Stimulated activated naive CD8-positive, alpha-beta T cell treated with anti-CD3 and anti-CD28 coated beads, Interleukin-15, Interleukin-2, amounts not matched to agents 100 ng/mL and 50 ng/mL, for 24 hours (primary cell): ENCODE measurements at regions not wholly inside any gene's neighbourhood (a gene's known extent, or its start where the extent isn't known, plus 50 kb on each side); places are given as distances from the start of the nearest gene placed in this dataset.
"Not testable (repeated sequence)": the region's sequence is repeated elsewhere in the genome, so short reads cannot be mapped to it uniquely, and the experiment has no call there.

Experiments used
- H3K27ac Mint-ChIP-seq: one replicate; pipeline ENCODE4 v1.8.0; 2021; ENCODE audit warnings: mild to moderate bottlenecking, mixed read lengths
- H3K27me3 Mint-ChIP-seq: one replicate; pipeline ENCODE4 v1.8.0; 2021; ENCODE audit warnings: mixed read lengths
- H3K36me3 Mint-ChIP-seq: one replicate; pipeline ENCODE4 v1.8.0; 2021; ENCODE audit warnings: low read depth, mixed read lengths
- H3K4me1 Mint-ChIP-seq: one replicate; pipeline ENCODE4 v1.8.0; 2021; ENCODE audit warnings: low read depth, mixed read lengths
- H3K4me3 Mint-ChIP-seq: one replicate; pipeline ENCODE4 v1.8.0; 2021; ENCODE audit warnings: mild to moderate bottlenecking, mixed read lengths
- H3K9me3 Mint-ChIP-seq: one replicate; pipeline ENCODE4 v1.8.0; 2021; ENCODE audit warnings: mixed read lengths

DNA sequence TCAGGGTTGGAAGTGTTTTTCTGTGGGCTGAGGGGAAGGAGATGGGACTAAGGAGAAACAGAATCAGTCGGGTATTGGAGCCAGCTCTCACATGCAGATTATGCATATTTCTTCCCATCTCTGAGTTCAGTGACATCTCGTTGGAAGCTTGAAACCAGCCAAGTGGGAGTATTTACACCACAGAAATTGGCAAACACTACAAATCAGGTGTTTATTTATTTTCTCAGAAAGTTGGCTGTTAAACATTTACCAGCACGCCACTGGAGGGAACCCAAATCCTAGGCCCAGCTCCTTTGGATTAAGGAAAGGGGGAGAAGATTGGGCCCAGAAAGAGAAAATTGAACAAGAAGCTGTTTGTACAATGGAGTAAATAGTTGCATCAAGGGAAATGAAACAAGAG, 72.1 kb upstream of the PITX1 start:
- no peaks in the 10 kb centered on the region for H3K36me3 Mint-ChIP-seq
- H3K9me3 Mint-ChIP-seq = no peaks in the 10 kb centered on the region
- H3K27ac Mint-ChIP-seq = no peak overlapping the region
- no peaks in the 10 kb centered on the region for H3K27me3 Mint-ChIP-seq
- H3K4me3 Mint-ChIP-seq = no peak overlapping the region
- no peaks in the 10 kb centered on the region for H3K4me1 Mint-ChIP-seq

- H3K27ac Mint-ChIP-seq = no peak overlapping the region
- H3K9me3 Mint-ChIP-seq = no peaks in the 10 kb centered on the region
- H3K4me1 Mint-ChIP-seq = no peaks in the 10 kb centered on the region
- H3K4me3 Mint-ChIP-seq = no peak overlapping the region
- H3K27me3 Mint-ChIP-seq = no peaks in the 10 kb centered on the region
- H3K36me3 Mint-ChIP-seq = no peaks in the 10 kb centered on the region
Measured at GRCh38 chr5:135105105-135105484, 71.1 kb upstream of the PITX1 start.

- no peaks in the 10 kb centered on the region for H3K27me3 Mint-ChIP-seq
- H3K4me1 Mint-ChIP-seq = no peaks in the 10 kb centered on the region
- no peaks in the 10 kb centered on the region for H3K36me3 Mint-ChIP-seq
- H3K4me3 Mint-ChIP-seq = no peak overlapping the region
- H3K27ac Mint-ChIP-seq = no peak overlapping the region
- H3K9me3 Mint-ChIP-seq = no peaks in the 10 kb centered on the region
Measured at GRCh38 chr5:135103575-135103853, 69.5 kb upstream of the PITX1 start.

DNA sequence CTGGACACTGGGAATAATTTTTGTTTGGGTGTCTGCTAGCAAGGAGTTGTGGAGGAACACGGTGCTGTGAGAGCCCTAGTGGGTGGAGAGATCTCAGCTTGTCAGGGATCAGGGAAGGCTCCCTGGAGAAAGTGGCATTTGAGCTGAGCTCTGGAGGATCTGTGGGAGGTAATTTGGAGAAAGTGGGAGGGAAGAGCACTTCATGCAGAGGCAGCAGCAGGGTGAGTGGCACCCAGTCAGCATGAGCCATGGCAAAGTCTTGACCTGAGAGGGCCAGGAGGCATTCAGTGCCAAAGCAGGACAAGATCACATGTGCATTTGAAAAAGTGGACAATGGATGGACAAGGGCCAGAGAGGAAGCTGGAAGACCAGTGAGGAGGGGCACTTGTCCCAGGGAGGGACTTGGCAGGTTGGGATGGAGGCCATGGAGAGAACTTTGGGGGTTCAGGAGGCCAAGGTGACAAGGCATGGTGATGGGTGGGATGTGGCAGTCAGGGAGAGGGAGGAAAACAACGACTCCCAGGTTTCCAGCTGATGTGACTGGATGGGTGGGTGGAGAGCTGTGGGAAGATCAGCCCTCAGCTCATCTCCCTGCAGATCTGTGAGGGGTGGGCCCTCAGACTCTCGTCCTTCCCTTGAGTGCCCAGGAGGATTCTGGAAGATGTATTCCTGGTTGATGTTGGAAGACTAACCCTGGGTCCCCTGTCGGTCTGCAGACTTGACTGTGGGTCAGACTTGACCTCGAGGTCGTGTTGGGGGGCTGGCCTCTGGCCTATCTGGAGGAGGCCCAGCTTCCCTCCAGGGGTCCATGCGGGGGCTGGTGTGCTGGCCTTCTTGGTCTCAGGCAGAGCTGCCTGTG, 68.9 kb upstream of the PITX1 start:
- no peaks in the 10 kb centered on the region for H3K4me1 Mint-ChIP-seq
- no peaks in the 10 kb centered on the region for H3K9me3 Mint-ChIP-seq
- no peak overlapping the region for H3K27ac Mint-ChIP-seq
- H3K4me3 Mint-ChIP-seq = no peak overlapping the region
- no peaks in the 10 kb centered on the region for H3K27me3 Mint-ChIP-seq
- H3K36me3 Mint-ChIP-seq = no peaks in the 10 kb centered on the region

DNA sequence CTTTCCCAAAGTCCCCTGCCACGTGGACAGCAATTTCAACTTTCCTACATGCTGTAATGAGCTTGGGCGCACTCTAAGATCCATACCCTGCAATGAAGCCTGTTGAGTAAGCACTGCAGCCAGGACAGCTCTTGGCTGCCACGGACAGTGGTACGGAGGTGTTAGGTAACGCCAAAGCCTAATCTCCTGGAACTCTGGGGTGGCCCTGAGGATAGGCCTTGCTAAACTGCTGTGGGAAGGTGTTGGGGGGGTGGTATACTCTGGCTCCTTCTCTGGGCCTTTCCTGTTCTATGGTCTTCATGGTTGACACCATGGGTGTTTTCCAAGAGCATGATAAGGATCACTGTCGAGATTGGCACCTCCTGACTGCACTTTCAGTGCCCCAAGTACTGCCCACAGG, 66.4 kb upstream of the PITX1 start:
- no peak overlapping the region for H3K27ac Mint-ChIP-seq
- H3K36me3 Mint-ChIP-seq = no peaks in the 10 kb centered on the region
- peaks cover 12% of the 10 kb centered on the region for H3K27me3 Mint-ChIP-seq
- no peak overlapping the region for H3K4me3 Mint-ChIP-seq
- H3K4me1 Mint-ChIP-seq = no peaks in the 10 kb centered on the region
- no peaks in the 10 kb centered on the region for H3K9me3 Mint-ChIP-seq

DNA sequence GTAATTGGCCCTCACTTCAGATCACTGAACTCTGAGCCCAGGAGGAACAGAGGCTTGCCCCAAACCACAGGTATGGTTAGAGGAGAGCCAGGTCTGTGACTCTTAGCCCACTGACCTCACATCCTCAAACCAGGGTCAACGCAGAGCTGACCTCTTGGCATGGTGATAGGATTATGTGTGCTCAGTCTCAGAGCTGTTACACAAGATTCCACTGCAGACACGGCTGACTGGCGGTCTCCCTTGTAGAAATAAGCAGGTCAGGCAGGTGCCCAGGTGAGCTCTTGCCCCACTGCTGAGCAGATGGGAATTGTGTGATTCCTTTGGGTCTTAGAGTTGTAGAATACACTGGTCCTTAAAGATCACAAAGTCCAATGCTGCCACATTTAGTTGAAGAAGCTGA, 66.0 kb upstream of the PITX1 start:
- no peak overlapping the region for H3K27ac Mint-ChIP-seq
- H3K4me1 Mint-ChIP-seq = no peaks in the 10 kb centered on the region

GRCh38 chr5:135097390-135097789, 63.4 kb upstream of the PITX1 start:
- Mint-ChIP-seq H3K4me1 (no peaks in the 10 kb centered on the region), H3K4me3 (no peak overlapping the region), H3K27ac (no peak overlapping the region), H3K36me3 (no peaks in the 10 kb centered on the region), H3K27me3 (peaks cover 12% of the 10 kb centered on the region), H3K9me3 (no peaks in the 10 kb centered on the region)

More for the DNA sequence above, 66.0 kb upstream of the PITX1 start:
- Mint-ChIP-seq H3K4me3 (no peak overlapping the region), H3K36me3 (no peaks in the 10 kb centered on the region), H3K9me3 (no peaks in the 10 kb centered on the region), H3K27me3 (peaks cover 12% of the 10 kb centered on the region)

- Mint-ChIP-seq H3K9me3 (no peaks in the 10 kb centered on the region), H3K27ac (no peak overlapping the region), H3K36me3 (no peaks in the 10 kb centered on the region), H3K27me3 (peaks cover 12% of the 10 kb centered on the region), H3K4me1 (no peaks in the 10 kb centered on the region), H3K4me3 (no peak overlapping the region)
Measured at GRCh38 chr5:135095871-135096270, 61.8 kb upstream of the PITX1 start.

GRCh38 chr5:135095052-135095715, 61.2 kb upstream of the PITX1 start:
- Mint-ChIP-seq H3K4me3 (no peak overlapping the region), H3K4me1 (no peaks in the 10 kb centered on the region)

DNA sequence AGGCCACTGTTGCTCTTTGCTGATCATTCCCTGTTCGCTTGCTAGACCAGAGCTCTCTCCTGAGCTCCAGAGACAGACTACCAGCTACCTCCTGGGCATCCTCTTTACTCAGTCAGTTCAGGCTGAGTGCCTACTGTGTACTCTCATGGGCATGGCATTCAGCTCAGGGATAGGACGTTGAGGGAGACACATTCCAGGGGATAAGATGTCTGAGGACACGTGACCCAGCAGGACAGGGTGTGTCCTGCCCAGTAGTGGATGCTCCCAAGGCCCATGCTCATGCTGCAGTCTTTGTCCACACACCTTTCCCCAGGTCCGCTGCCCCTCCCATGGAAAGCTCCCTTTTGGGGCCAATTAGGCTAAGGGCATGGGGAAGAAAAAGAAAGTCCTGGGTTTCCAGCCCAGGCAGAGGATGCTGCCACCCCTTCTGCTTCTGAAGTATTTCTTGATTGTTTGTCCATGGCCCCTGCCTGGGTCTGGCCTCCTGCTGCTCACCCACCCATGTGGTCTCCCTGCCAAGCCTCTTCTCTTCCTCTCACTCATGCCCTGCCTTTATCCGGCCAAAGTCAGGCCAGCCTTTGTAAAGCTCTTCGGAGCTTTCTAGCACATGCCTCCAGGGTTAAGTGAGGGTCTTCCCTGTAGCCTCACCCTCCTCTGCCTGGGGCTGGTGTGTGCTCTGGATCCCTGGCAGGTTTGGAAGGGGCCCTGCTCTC, 60.5 kb upstream of the PITX1 start:
- H3K4me3 Mint-ChIP-seq = no peak overlapping the region
- H3K4me1 Mint-ChIP-seq = no peaks in the 10 kb centered on the region
- H3K27ac Mint-ChIP-seq = no peak overlapping the region
- H3K36me3 Mint-ChIP-seq = no peaks in the 10 kb centered on the region
- no peaks in the 10 kb centered on the region for H3K9me3 Mint-ChIP-seq
- H3K27me3 Mint-ChIP-seq = peaks cover 12% of the 10 kb centered on the region

More at GRCh38 chr5:135095052-135095715, 61.2 kb upstream of the PITX1 start:
- Mint-ChIP-seq H3K27me3 (peaks cover 12% of the 10 kb centered on the region), H3K36me3 (no peaks in the 10 kb centered on the region), H3K27ac (no peak overlapping the region), H3K9me3 (no peaks in the 10 kb centered on the region)

DNA sequence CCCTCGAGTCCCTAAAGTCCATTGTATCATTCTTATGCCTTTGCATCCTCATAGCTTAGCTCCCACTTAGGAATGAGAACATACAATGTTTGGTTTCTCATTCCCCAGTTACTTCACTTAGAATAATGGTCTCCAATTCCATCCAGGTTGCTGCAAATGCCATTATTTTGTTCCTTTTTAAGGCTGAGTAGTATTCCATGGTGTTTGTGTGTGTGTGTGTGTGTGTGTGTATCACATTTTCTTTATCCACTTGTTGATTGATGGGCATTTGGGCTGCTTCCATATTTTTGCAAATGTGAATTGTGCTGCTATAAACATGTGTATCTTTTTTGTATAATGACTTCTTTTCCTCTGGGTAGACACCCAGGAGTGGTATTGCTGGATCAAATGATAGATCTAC, 59.5 kb upstream of the PITX1 start:
- peaks cover 17% of the 10 kb centered on the region for H3K27me3 Mint-ChIP-seq
- not testable (repeated sequence) for H3K36me3 Mint-ChIP-seq, H3K9me3 Mint-ChIP-seq, H3K4me1 Mint-ChIP-seq, H3K4me3 Mint-ChIP-seq, H3K27ac Mint-ChIP-seq

DNA sequence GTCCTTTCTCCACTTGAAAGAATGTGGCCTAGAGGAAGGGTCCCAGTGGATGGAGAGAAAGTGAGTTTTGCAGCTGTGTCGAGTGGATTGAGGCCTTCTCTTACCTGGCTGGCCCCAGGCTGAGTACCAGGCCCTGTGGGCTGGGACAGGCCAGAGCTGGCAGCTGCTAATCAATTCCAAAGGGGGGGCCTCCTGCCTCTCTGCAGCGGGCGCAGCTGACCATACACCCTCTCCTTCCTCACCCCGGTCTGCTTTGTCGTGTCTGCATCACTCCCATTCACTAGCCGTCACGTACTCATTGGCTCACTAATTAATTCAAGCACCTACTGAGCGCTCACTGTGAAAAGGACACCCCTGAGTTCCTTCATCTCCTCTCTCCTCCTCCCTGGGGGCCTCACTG, 58.4 kb upstream of the PITX1 start:
- Mint-ChIP-seq H3K4me3 (no peak overlapping the region), H3K4me1 (no peaks in the 10 kb centered on the region), H3K9me3 (no peaks in the 10 kb centered on the region), H3K36me3 (no peaks in the 10 kb centered on the region), H3K27me3 (peaks cover 20% of the 10 kb centered on the region), H3K27ac (no peak overlapping the region)

DNA sequence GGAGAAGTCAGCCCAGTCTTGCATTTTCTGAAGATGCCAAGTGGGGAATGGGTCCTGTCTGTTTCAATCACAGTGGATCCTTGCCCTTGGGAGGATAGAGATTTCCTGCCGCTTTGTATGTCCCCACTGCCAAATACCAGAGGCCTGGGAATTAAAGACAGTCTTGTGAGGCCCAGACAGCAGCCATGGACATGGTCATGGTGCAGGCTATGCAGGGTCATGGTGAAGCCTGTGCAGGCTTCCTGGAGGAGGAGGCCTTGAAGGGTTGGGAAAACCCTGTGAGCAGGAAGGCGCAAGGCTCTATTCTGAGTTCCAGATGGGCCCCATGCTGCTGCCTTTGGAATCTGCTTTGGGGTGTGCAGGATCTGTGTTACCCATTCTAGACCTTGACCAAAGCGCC, 57.3 kb upstream of the PITX1 start:
- H3K4me3 Mint-ChIP-seq = no peak overlapping the region
- H3K36me3 Mint-ChIP-seq = no peaks in the 10 kb centered on the region
- H3K4me1 Mint-ChIP-seq = no peaks in the 10 kb centered on the region
- no peak overlapping the region for H3K27ac Mint-ChIP-seq
- H3K9me3 Mint-ChIP-seq = no peaks in the 10 kb centered on the region
- H3K27me3 Mint-ChIP-seq = peaks cover 14% of the 10 kb centered on the region

- no peak overlapping the region for H3K4me3 Mint-ChIP-seq
- no peaks in the 10 kb centered on the region for H3K36me3 Mint-ChIP-seq
- H3K9me3 Mint-ChIP-seq = no peaks in the 10 kb centered on the region
- no peaks in the 10 kb centered on the region for H3K4me1 Mint-ChIP-seq
- H3K27me3 Mint-ChIP-seq = peaks cover 15% of the 10 kb centered on the region
- H3K27ac Mint-ChIP-seq = no peak overlapping the region
Measured at GRCh38 chr5:135089912-135090311, 55.9 kb upstream of the PITX1 start.

GRCh38 chr5:135088911-135089310, 54.9 kb upstream of the PITX1 start:
- H3K4me1 Mint-ChIP-seq = no peaks in the 10 kb centered on the region
- H3K9me3 Mint-ChIP-seq = no peaks in the 10 kb centered on the region
- no peaks in the 10 kb centered on the region for H3K36me3 Mint-ChIP-seq
- no peak overlapping the region for H3K27ac Mint-ChIP-seq
- H3K27me3 Mint-ChIP-seq = peaks cover 18% of the 10 kb centered on the region
- H3K4me3 Mint-ChIP-seq = no peak overlapping the region
